ENCODE measurements at regions not wholly inside any gene's neighbourhood (a gene's known extent, or its start where the extent isn't known, plus 50 kb on each side); places are given as distances from the start of the nearest gene placed in this dataset.

GRCh38 chr6:51025082-51025777 is 206.6 kb downstream of the TFAP2B start:
- TF ChIP-seq GATA2 (IDR thresholded peaks at IDR 0.05; ENCODE audit: low read depth, low read length) (no peak), GATA3 (IDR thresholded peaks at IDR 0.05; ENCODE audit: low read depth, low read length) (no peak)

All from SH-SY5Y (cell line).